Uterus (tissue), 2 donors: ENCODE measurements at regions not wholly inside any gene's neighbourhood (a gene's known extent, or its start where the extent isn't known, plus 50 kb on each side); places are given as distances from the start of the nearest gene placed in this dataset.

Experiments
- CTCF ChIP-seq, 4 experiments: fragments of 200-600 bp in 2 of 4; fragments of 450-650 bp in 2 of 4; sonication (generic) in 2 of 4; IDR thresholded peaks; one replicate each; pipeline ENCODE4 v1.5.1; 2016 to 2019; ENCODE audit warnings: antibody characterized with exemption in 4 of 4, mild to moderate bottlenecking in 2 of 4, moderate library complexity in 1 of 4
- POLR2A ChIP-seq, 2 donors: fragments of 450-650 bp; IDR thresholded peaks; one replicate each; pipeline ENCODE4 v1.6.1; 2016; ENCODE audit warnings: antibody characterized with exemption in 2 of 2, mild to moderate bottlenecking in 1 of 2, moderate library complexity in 1 of 2

DNA sequence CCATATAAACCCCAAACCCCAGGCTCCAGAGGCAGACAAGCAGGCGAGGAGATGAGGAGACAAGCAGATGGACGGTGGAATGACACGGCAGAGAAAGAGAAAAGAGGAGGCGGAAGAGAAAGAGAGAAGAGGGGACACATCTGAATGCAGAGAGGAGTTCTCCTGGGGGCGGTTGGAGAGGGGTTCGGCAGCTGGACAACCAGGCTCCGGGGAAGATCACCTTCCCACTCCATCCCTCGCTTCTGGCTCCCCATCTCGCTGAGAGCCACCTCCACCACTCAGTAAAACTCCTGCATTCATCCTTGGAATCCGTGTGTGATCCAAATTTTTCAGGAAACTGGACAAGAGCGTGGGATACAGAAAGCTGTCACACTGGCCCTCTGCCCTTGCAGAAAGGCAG lies 966.7 kb upstream of the NXPH2 start:
- TF ChIP-seq CTCF (IDR thresholded peaks at IDR 0.05) (no peak), POLR2A (IDR thresholded peaks at IDR 0.05) (no peak)
